HepG2 (cell line): ENCODE measurements at regions not wholly inside any gene's neighbourhood (a gene's known extent, or its start where the extent isn't known, plus 50 kb on each side); places are given as distances from the start of the nearest gene placed in this dataset.

Experiments used
- CBX1 ChIP-seq: IDR thresholded peaks from one replicate; pipeline ENCODE4 v1.6.1; 2016; ENCODE audit warnings: antibody characterized with exemption, low read depth
- CBX5 ChIP-seq: sonication (generic); formaldehyde crosslinking; IDR thresholded peaks from 2 replicates; pipeline ENCODE4 v1.4.0; 2020; ENCODE audit warnings: missing genetic modification reagents, borderline replicate concordance
- FOXA1 ChIP-seq, 2 experiments: fragments of 450-650 bp in 1 of 2; sonication (generic) in 1 of 2; formaldehyde crosslinking in 1 of 2; IDR thresholded peaks; 2 replicates each; pipeline versions ENCODE4 v1.4.0 to v1.6.1; 2016 to 2020; ENCODE audit warnings: missing genetic modification reagents in 1 of 2
- GPBP1L1 ChIP-seq: sonication (generic); formaldehyde crosslinking; IDR thresholded peaks from 2 replicates; pipeline ENCODE4 v1.5.0; 2020; ENCODE audit warnings: mild to moderate bottlenecking, missing genetic modification reagents
- HIC2 ChIP-seq: sonication (generic); formaldehyde crosslinking; IDR thresholded peaks from 2 replicates; pipeline ENCODE4 v1.9.0; 2022; ENCODE audit warnings: low read depth, missing genetic modification reagents
- HMG20B ChIP-seq: conservative IDR thresholded peaks from 2 replicates; pipeline ENCODE4 v1.6.1; 2016; ENCODE audit warnings: missing genetic modification reagents, missing compliant biosample characterization
- KLF11 ChIP-seq: IDR thresholded peaks from 2 replicates; pipeline ENCODE4 v1.6.1; 2016; ENCODE audit warnings: missing compliant biosample characterization
- NAIF1 ChIP-seq: sonication (generic); formaldehyde crosslinking; IDR thresholded peaks from 2 replicates; pipeline ENCODE4 v1.5.0; 2020; ENCODE audit warnings: mild to moderate bottlenecking, missing genetic modification reagents, borderline replicate concordance
- PCBP1 ChIP-seq: fragments of 200-400 bp; formaldehyde crosslinking; IDR thresholded peaks from 2 replicates; pipeline ENCODE4 v1.6.1; 2017; ENCODE audit warnings: mild to moderate bottlenecking, low read depth, low read length, borderline replicate concordance
- SALL2 ChIP-seq: sonication (generic); formaldehyde crosslinking; IDR thresholded peaks from 2 replicates; pipeline ENCODE4 v1.8.1; 2023; ENCODE audit warnings: mild to moderate bottlenecking, missing genetic modification reagents, inconsistent platforms
- SNAPC4 ChIP-seq: sonication (generic); formaldehyde crosslinking; IDR thresholded peaks from 2 replicates; pipeline ENCODE4 v1.4.0; 2020; ENCODE audit warnings: mild to moderate bottlenecking, missing genetic modification reagents
- TERF1 ChIP-seq: sonication (generic); formaldehyde crosslinking; IDR thresholded peaks from 2 replicates; pipeline ENCODE4 v1.8.0; 2022; ENCODE audit warnings: mild to moderate bottlenecking, missing genetic modification reagents, moderate library complexity
- U2AF1 ChIP-seq: fragments of 200-400 bp; formaldehyde crosslinking; optimal IDR thresholded peaks from 2 replicates; pipeline ENCODE3; 2017; ENCODE audit warnings: mild to moderate bottlenecking, low read depth, low read length
- ZBTB21 ChIP-seq: sonication (generic); formaldehyde crosslinking; IDR thresholded peaks from 2 replicates; pipeline ENCODE4 v1.4.0; 2020; ENCODE audit warnings: missing genetic modification reagents
- ZC3H13 ChIP-seq: sonication (generic); formaldehyde crosslinking; IDR thresholded peaks from 2 replicates; pipeline ENCODE4 v1.8.1; 2023; ENCODE audit warnings: mild to moderate bottlenecking, missing genetic modification reagents, moderate library complexity
- ZNF382 ChIP-seq: sonication (generic); formaldehyde crosslinking; IDR thresholded peaks from 2 replicates; pipeline ENCODE4 v1.5.0; 2020; ENCODE audit warnings: missing genetic modification reagents, mild to moderate bottlenecking, borderline replicate concordance
- ZNF510 ChIP-seq: sonication (generic); formaldehyde crosslinking; IDR thresholded peaks from 2 replicates; pipeline ENCODE4 v1.4.0; 2020; ENCODE audit warnings: low read depth, mild to moderate bottlenecking, missing genetic modification reagents
- ZNF660 ChIP-seq: sonication (generic); formaldehyde crosslinking; IDR thresholded peaks from 2 replicates; pipeline ENCODE4 v1.5.1; 2020; ENCODE audit warnings: mild to moderate bottlenecking, low read depth, missing genetic modification reagents, borderline replicate concordance
- ZNF777 ChIP-seq: sonication (generic); formaldehyde crosslinking; IDR thresholded peaks from 2 replicates; pipeline ENCODE4 v1.4.0; 2020; ENCODE audit warnings: missing genetic modification reagents

GRCh38 chr20:16119909-16120308 is 453.3 kb downstream of the KIF16B start (continued):
- TF ChIP-seq ZC3H13, result no peak
- no peak for TF ChIP-seq CBX5 (CRISPR knock-in tag)
- TF ChIP-seq ZNF510, result no peak
- TF ChIP-seq HIC2, result no peak
- TF ChIP-seq ZNF660 (CRISPR knock-in tag), result no peak
- TF ChIP-seq TERF1, result no peak
- TF ChIP-seq U2AF1, result no peak
- no peak for TF ChIP-seq ZBTB21
- TF ChIP-seq ZNF777 (CRISPR knock-in tag), result no peak
- no peak for TF ChIP-seq PCBP1
- TF ChIP-seq KLF11 (CRISPR knock-in tag), result no peak
- no peak for TF ChIP-seq SNAPC4 (CRISPR knock-in tag)
- TF ChIP-seq SALL2 (CRISPR knock-in tag), result no peak
- no peak for TF ChIP-seq ZNF382
- no peak for TF ChIP-seq FOXA1 (IDR thresholded peaks at IDR 0.05)
- peak; percentile 57 for TF ChIP-seq FOXA1 (CRISPR knock-in tag; IDR thresholded peaks at IDR 0.05)
- no peak for TF ChIP-seq NAIF1
- no peak for TF ChIP-seq HMG20B (CRISPR knock-in tag)
- TF ChIP-seq CBX1, result no peak
- no peak for TF ChIP-seq GPBP1L1 (CRISPR knock-in tag)
